SU-DHL-6 (cell line): ENCODE measurements at regions not wholly inside any gene's neighbourhood (a gene's known extent, or its start where the extent isn't known, plus 50 kb on each side); places are given as distances from the start of the nearest gene placed in this dataset.

Source experiments
- H2AFZ ChIP-seq: fragments of 200-600 bp; sonication (generic); 2 replicates; pipeline ENCODE4 v1.6.1; 2014; ENCODE audit warnings: low read depth, mild to moderate bottlenecking, moderate library complexity, mixed read lengths, antibody characterized with exemption, low read length; ENCODE audit not compliant: severe bottlenecking
- H3F3A ChIP-seq: fragments of 200-600 bp; shearing (Covaris generic); 2 replicates; pipeline ENCODE4 v1.6.0; 2016; ENCODE audit warnings: antibody characterized with exemption, mild to moderate bottlenecking; ENCODE audit not compliant: insufficient read depth
- H3K27ac ChIP-seq: fragments of 200-600 bp; sonication (generic); 2 replicates; pipeline ENCODE4 v1.5.1; 2016; ENCODE audit warnings: low read depth, mild to moderate bottlenecking, low read length, moderate library complexity, mixed read lengths
- H3K27me3 ChIP-seq: fragments of 200-600 bp; sonication (generic), shearing (Covaris generic); 2 replicates; pipeline ENCODE4 v1.6.0; 2014; ENCODE audit warnings: mild to moderate bottlenecking, low read length
- H3K36me3 ChIP-seq: fragments of 200-600 bp; sonication (generic); 2 replicates; pipeline ENCODE4 v1.6.1; 2014; ENCODE audit warnings: mild to moderate bottlenecking, low read length, mixed read lengths
- H3K4me2 ChIP-seq: fragments of 300-600, 200-600 bp; shearing (Covaris generic), sonication (generic); 2 replicates; pipeline ENCODE4 v1.6.0; 2014; ENCODE audit warnings: low read length, low read depth, mild to moderate bottlenecking; ENCODE audit not compliant: poor library complexity, severe bottlenecking
- H3K4me3 ChIP-seq: fragments of 200-600 bp; sonication (generic); 2 replicates; pipeline ENCODE4 v1.5.1; 2014; ENCODE audit warnings: antibody characterized with exemption, low read length, mild to moderate bottlenecking, mixed read lengths; ENCODE audit not compliant: insufficient read depth, poor library complexity, severe bottlenecking
- H3K79me2 ChIP-seq: fragments of 200-600 bp; sonication (generic); 2 replicates; pipeline ENCODE4 v1.6.1; 2014; ENCODE audit warnings: mild to moderate bottlenecking, low read length, moderate library complexity; ENCODE audit not compliant: insufficient read depth
- H3K9ac ChIP-seq: fragments of 200-600 bp; sonication (generic); 2 replicates; pipeline ENCODE4 v1.7.0; 2014; ENCODE audit warnings: mild to moderate bottlenecking, low read length
- H3K9me2 ChIP-seq: fragments of 200-600 bp; sonication (generic); replicated peaks from 2 replicates; pipeline ENCODE4 v1.6.1; 2014; ENCODE audit warnings: low read length; ENCODE audit not compliant: insufficient read depth
- H3K9me3 ChIP-seq: fragments of 200-600 bp; sonication (generic); 2 replicates; pipeline ENCODE4 v1.6.1; 2014; ENCODE audit warnings: low read length, mixed read lengths; ENCODE audit not compliant: insufficient read depth
- H4K20me1 ChIP-seq: fragments of 200-600 bp; sonication (generic); 2 replicates; pipeline ENCODE4 v1.6.1; 2014; ENCODE audit warnings: low read depth, mild to moderate bottlenecking, antibody characterized with exemption, low read length, moderate library complexity, mixed read lengths
- EZH2phosphoT487 ChIP-seq: fragments of 200-600 bp; sonication (generic), shearing (Covaris generic); conservative IDR thresholded peaks from 2 replicates; pipeline ENCODE4 v1.6.1; 2018; ENCODE audit warnings: mild to moderate bottlenecking, antibody characterized with exemption, low read length, moderate library complexity, mixed read lengths
- TF ChIP-seq, protein P1 (sequence below): fragments of 200-600 bp; sonication (generic); IDR thresholded peaks from one replicate; pipeline ENCODE4 v1.5.1; 2017; ENCODE audit warnings: antibody characterized with exemption, mild to moderate bottlenecking, low read length, moderate library complexity; ENCODE audit not compliant: insufficient read depth, poor library complexity, severe bottlenecking

DNA sequence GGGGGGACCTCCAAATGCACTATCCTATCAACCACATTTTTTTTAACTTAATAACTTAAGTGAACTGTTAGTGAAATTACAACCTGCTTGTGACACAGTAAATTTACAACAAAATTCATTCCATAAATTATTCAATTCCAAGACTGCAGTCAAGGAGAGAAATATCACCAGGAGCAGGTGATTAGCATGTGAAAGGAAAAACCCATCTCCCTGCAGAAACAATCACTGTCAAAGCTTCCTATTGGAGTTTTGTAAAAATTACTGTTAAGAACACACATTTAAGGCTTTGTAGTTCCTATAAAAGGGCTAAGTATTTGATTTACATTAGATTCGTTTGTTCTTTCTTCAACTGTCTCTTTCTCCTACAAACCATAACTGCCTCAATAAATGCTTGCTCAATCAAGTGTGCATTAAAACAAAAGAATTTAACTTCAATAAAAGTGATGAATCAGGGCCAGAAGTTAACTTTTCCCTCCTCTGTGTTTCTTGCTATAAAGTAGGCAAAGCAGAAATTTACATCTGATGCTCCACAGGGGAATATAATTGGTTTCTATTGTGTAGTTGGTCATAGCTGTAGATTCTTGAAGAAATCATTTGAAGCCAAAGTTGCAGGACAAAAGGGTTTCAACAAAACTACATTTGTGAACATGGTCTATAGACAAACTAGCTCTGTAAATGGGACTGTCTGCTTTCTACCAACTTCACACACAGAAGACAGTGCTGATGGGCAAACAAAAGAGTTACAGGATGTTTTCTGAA is 195.1 kb upstream of the PSMD7 start:
- Histone ChIP-seq H3K4me2 (no peak overlapping the region), H3K9me2 (no peaks in the 10 kb centered on the region), H3K4me3 (no peak overlapping the region), H3K27me3 (no peaks in the 10 kb centered on the region), H3K36me3 (no peaks in the 10 kb centered on the region), H3K9me3 (no peaks in the 10 kb centered on the region), H3K79me2 (no peaks in the 10 kb centered on the region), H3K9ac (no peak overlapping the region), H3K27ac (no peak overlapping the region), H4K20me1 (no peaks in the 10 kb centered on the region), H2AFZ (no peak overlapping the region), H3F3A (no peaks in the 10 kb centered on the region)
- TF ChIP-seq, protein P1, sequence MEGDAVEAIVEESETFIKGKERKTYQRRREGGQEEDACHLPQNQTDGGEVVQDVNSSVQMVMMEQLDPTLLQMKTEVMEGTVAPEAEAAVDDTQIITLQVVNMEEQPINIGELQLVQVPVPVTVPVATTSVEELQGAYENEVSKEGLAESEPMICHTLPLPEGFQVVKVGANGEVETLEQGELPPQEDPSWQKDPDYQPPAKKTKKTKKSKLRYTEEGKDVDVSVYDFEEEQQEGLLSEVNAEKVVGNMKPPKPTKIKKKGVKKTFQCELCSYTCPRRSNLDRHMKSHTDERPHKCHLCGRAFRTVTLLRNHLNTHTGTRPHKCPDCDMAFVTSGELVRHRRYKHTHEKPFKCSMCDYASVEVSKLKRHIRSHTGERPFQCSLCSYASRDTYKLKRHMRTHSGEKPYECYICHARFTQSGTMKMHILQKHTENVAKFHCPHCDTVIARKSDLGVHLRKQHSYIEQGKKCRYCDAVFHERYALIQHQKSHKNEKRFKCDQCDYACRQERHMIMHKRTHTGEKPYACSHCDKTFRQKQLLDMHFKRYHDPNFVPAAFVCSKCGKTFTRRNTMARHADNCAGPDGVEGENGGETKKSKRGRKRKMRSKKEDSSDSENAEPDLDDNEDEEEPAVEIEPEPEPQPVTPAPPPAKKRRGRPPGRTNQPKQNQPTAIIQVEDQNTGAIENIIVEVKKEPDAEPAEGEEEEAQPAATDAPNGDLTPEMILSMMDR = no peak
- TF ChIP-seq EZH2phosphoT487 = no peak

GRCh38 chr16:74100395-74101326 is 196.0 kb upstream of the PSMD7 start:
- H3K4me2 ChIP-seq = no peak overlapping the region
- no peaks in the 10 kb centered on the region for H3K27me3 ChIP-seq
- TF ChIP-seq, protein P1 = no peak
- TF ChIP-seq EZH2phosphoT487 = no peak
- no peak overlapping the region for H3K9ac ChIP-seq
- no peaks in the 10 kb centered on the region for H3K79me2 ChIP-seq
- no peaks in the 10 kb centered on the region for H3F3A ChIP-seq
- H2AFZ ChIP-seq = no peak overlapping the region
- no peaks in the 10 kb centered on the region for H3K9me3 ChIP-seq
- no peaks in the 10 kb centered on the region for H3K36me3 ChIP-seq
- no peaks in the 10 kb centered on the region for H3K9me2 ChIP-seq
- H3K4me3 ChIP-seq = no peak overlapping the region
- H3K27ac ChIP-seq = no peak overlapping the region
- H4K20me1 ChIP-seq = no peaks in the 10 kb centered on the region

DNA sequence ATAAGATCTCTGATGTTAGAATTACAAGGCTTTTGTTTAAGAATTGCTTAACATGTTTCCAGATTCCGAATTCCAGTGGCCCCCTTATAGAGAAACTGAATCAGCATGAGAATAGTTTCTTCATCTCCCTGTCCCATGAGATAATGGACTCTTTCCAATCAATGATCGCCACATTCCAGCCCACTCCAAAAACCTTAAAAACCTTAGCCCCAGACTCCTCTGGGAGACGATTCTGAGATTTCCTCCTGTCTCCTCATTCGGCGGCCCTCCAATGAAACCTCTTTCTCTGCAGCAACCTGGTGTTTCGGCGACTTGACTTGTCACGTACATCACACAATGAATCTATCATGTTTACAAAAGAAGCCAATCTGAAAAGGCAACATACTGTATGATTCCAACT is 197.1 kb upstream of the PSMD7 start:
- no peak overlapping the region for H3K9ac ChIP-seq
- no peak overlapping the region for H2AFZ ChIP-seq
- H3K9me3 ChIP-seq = no peaks in the 10 kb centered on the region
- no peaks in the 10 kb centered on the region for H3F3A ChIP-seq
- TF ChIP-seq, protein P1 = no peak
- TF ChIP-seq EZH2phosphoT487 = no peak
- no peaks in the 10 kb centered on the region for H3K27me3 ChIP-seq
- no peaks in the 10 kb centered on the region for H3K79me2 ChIP-seq
- H3K4me2 ChIP-seq = no peak overlapping the region
- no peaks in the 10 kb centered on the region for H3K36me3 ChIP-seq
- no peak overlapping the region for H3K27ac ChIP-seq
- no peak overlapping the region for H3K4me3 ChIP-seq
- no peaks in the 10 kb centered on the region for H4K20me1 ChIP-seq
- no peaks in the 10 kb centered on the region for H3K9me2 ChIP-seq
